ENCODE measurements at regions not wholly inside any gene's neighbourhood (a gene's known extent, or its start where the extent isn't known, plus 50 kb on each side); places are given as distances from the start of the nearest gene placed in this dataset.

DNA sequence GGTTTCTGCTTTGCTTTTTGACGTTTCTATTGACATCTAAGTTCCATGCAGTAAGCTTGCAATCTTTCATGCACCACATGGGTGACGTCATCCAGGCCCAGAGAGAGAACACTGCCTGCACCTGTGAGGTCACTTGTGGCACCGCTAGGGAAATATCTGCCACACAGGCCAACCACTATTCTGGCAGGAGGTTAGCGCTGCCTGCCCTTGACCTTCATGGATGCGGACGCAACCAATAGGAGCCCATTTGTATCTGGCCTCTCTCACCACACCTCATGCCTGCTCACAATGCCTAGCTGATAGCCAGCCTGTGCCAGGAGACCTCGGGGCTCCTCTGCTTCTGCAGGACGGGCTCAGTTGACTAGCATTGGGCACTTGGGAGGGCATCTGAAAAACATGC is 55.8 kb upstream of the PRR23E start:
- TF ChIP-seq CTCF (IDR thresholded peaks at IDR 0.05; ENCODE audit: insufficient read depth, low read depth, low read length) (no peak), EZH2 (IDR thresholded peaks at IDR 0.05; ENCODE audit: insufficient read depth, low read length) (no peak)

All from astrocyte (in vitro differentiated cells and primary cell).